ENCODE measurements at regions not wholly inside any gene's neighbourhood (a gene's known extent, or its start where the extent isn't known, plus 50 kb on each side); places are given as distances from the start of the nearest gene placed in this dataset.
"Not testable (repeated sequence)": the region's sequence is repeated elsewhere in the genome, so short reads cannot be mapped to it uniquely, and the experiment has no call there.

- FAIRE-seq (no peak), DNase-seq (ENCODE audit: insufficient read length, low spot score) (no peak)
Observed at GRCh38 chr10:131820626-131821025, 80.2 kb upstream of the PPP2R2D start.

- DNase-seq (ENCODE audit: insufficient read length, low spot score) (no peak), FAIRE-seq (no peak)
Observed at GRCh38 chr10:131821378-131822012, 79.3 kb upstream of the PPP2R2D start.

- DNase-seq (ENCODE audit: insufficient read length, low spot score) (no peak), FAIRE-seq (no peak)
Observed at GRCh38 chr10:131822013-131822691, 78.7 kb upstream of the PPP2R2D start.

GRCh38 chr10:131822692-131823245, 78.0 kb upstream of the PPP2R2D start:
- no peak for FAIRE-seq
- no peak for DNase-seq (ENCODE audit: insufficient read length, low spot score)

GRCh38 chr10:131823601-131824099, 77.2 kb upstream of the PPP2R2D start:
- FAIRE-seq; DNase-seq (ENCODE audit: insufficient read length, low spot score): not testable (repeated sequence)

GRCh38 chr10:131824371-131825149, 76.2 kb upstream of the PPP2R2D start:
- FAIRE-seq (no peak), DNase-seq (ENCODE audit: insufficient read length, low spot score) (no peak)

GRCh38 chr10:131825150-131825848, 75.5 kb upstream of the PPP2R2D start:
- no peak for FAIRE-seq

GRCh38 chr10:131825960-131826650, 74.7 kb upstream of the PPP2R2D start:
- FAIRE-seq (no peak), DNase-seq (ENCODE audit: insufficient read length, low spot score) (no peak)

More at GRCh38 chr10:131825150-131825848, 75.5 kb upstream of the PPP2R2D start:
- DNase-seq (ENCODE audit: insufficient read length, low spot score) = no peak

GRCh38 chr10:131829156-131829930, 71.5 kb upstream of the PPP2R2D start:
- FAIRE-seq = no peak

GRCh38 chr10:131830446-131831130, 70.2 kb upstream of the PPP2R2D start:
- no peak for FAIRE-seq

More at GRCh38 chr10:131829156-131829930, 71.5 kb upstream of the PPP2R2D start:
- no peak for DNase-seq (ENCODE audit: insufficient read length, low spot score)

GRCh38 chr10:131831561-131831960, 69.2 kb upstream of the PPP2R2D start:
- DNase-seq (ENCODE audit: insufficient read length, low spot score) (no peak), FAIRE-seq (no peak)

More at GRCh38 chr10:131830446-131831130, 70.2 kb upstream of the PPP2R2D start:
- no peak for DNase-seq (ENCODE audit: insufficient read length, low spot score)

GRCh38 chr10:131832056-131832685, 68.6 kb upstream of the PPP2R2D start:
- DNase-seq (ENCODE audit: insufficient read length, low spot score) = no peak
- FAIRE-seq = no peak

- DNase-seq (ENCODE audit: insufficient read length, low spot score) (no peak), FAIRE-seq (no peak)
Observed at GRCh38 chr10:131833013-131833412, 67.8 kb upstream of the PPP2R2D start.

GRCh38 chr10:131833446-131834080, 67.2 kb upstream of the PPP2R2D start:
- no peak for DNase-seq (ENCODE audit: insufficient read length, low spot score)
- FAIRE-seq = no peak

- DNase-seq (ENCODE audit: insufficient read length, low spot score) (no peak), FAIRE-seq (no peak)
Observed at GRCh38 chr10:131834152-131834810, 66.5 kb upstream of the PPP2R2D start.

GRCh38 chr10:131838966-131839742, 61.7 kb upstream of the PPP2R2D start:
- no peak for FAIRE-seq
- DNase-seq (ENCODE audit: insufficient read length, low spot score) = no peak
